ENCODE measurements at regions not wholly inside any gene's neighbourhood (a gene's known extent, or its start where the extent isn't known, plus 50 kb on each side); places are given as distances from the start of the nearest gene placed in this dataset.

DNA sequence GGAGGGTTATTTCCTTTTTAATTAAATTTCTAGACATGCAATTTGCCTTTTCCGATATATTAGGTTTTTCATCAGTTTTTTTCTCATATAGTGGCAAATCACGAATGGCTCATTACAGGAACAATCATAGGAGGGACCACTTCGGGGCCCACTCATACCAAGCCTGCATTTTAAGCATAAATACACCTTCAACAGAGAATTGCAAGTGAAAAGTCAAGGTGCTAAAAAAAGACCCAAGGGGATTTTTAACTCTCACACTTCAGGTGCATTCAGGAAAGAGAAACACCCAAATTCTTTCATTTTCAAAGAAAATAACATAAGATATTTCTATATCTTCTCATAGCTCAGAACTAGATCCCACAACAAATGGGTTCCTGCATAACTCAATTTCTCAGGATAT, 979.6 kb upstream of the NR2F2 start:
- no peak for DNase-seq (ENCODE audit: low spot score)
- Mint-ChIP-seq H3K27ac (no peak overlapping the region), H3K36me3 (no peaks in the 10 kb centered on the region), H3K27me3 (ENCODE audit: low read depth) (no peaks in the 10 kb centered on the region), H3K4me1 (peaks cover 17% of the 10 kb centered on the region), H3K4me3 (no peak overlapping the region), H3K9me3 (peaks cover 7% of the 10 kb centered on the region)
- TF ChIP-seq ZNF317 (CRISPR knock-in tag; IDR thresholded peaks at IDR 0.05; ENCODE audit: borderline replicate concordance, low read depth) (no peak), TCF7 (CRISPR knock-in tag; IDR thresholded peaks at IDR 0.05; ENCODE audit: low read depth) (no peak), FOXP1 (CRISPR knock-in tag; IDR thresholded peaks at IDR 0.05; ENCODE audit: borderline replicate concordance) (no peak), ESRRA (CRISPR knock-in tag; IDR thresholded peaks at IDR 0.05; ENCODE audit: borderline replicate concordance) (no peak), SOX15 (CRISPR knock-in tag; IDR thresholded peaks at IDR 0.05) (no peak), CBFB (CRISPR knock-in tag; IDR thresholded peaks at IDR 0.05; ENCODE audit: low read depth) (no peak), ZNF416 (CRISPR knock-in tag; IDR thresholded peaks at IDR 0.05) (no peak), TEAD1 (CRISPR knock-in tag; IDR thresholded peaks at IDR 0.05) (no peak), ATF1 (CRISPR knock-in tag; IDR thresholded peaks at IDR 0.05) (no peak), NR1H2 (CRISPR knock-in tag; IDR thresholded peaks at IDR 0.05) (no peak), NFE2L1 (CRISPR knock-in tag; IDR thresholded peaks at IDR 0.05) (no peak), RORB (CRISPR knock-in tag; IDR thresholded peaks at IDR 0.05) (no peak), GABPB1 (CRISPR knock-in tag; IDR thresholded peaks at IDR 0.05) (no peak), IRF2 (CRISPR knock-in tag; IDR thresholded peaks at IDR 0.05; ENCODE audit: borderline replicate concordance, low read depth) (no peak), ZNF671 (CRISPR knock-in tag; IDR thresholded peaks at IDR 0.05) (no peak)
- TF ChIP-seq, protein P1, sequence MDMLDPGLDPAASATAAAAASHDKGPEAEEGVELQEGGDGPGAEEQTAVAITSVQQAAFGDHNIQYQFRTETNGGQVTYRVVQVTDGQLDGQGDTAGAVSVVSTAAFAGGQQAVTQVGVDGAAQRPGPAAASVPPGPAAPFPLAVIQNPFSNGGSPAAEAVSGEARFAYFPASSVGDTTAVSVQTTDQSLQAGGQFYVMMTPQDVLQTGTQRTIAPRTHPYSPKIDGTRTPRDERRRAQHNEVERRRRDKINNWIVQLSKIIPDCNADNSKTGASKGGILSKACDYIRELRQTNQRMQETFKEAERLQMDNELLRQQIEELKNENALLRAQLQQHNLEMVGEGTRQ (CRISPR knock-in tag; IDR thresholded peaks at IDR 0.05): no peak
- TF ChIP-seq, protein P2, sequence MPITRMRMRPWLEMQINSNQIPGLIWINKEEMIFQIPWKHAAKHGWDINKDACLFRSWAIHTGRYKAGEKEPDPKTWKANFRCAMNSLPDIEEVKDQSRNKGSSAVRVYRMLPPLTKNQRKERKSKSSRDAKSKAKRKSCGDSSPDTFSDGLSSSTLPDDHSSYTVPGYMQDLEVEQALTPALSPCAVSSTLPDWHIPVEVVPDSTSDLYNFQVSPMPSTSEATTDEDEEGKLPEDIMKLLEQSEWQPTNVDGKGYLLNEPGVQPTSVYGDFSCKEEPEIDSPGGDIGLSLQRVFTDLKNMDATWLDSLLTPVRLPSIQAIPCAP (CRISPR knock-in tag; IDR thresholded peaks at IDR 0.05): no peak
- TF ChIP-seq, protein P3, sequence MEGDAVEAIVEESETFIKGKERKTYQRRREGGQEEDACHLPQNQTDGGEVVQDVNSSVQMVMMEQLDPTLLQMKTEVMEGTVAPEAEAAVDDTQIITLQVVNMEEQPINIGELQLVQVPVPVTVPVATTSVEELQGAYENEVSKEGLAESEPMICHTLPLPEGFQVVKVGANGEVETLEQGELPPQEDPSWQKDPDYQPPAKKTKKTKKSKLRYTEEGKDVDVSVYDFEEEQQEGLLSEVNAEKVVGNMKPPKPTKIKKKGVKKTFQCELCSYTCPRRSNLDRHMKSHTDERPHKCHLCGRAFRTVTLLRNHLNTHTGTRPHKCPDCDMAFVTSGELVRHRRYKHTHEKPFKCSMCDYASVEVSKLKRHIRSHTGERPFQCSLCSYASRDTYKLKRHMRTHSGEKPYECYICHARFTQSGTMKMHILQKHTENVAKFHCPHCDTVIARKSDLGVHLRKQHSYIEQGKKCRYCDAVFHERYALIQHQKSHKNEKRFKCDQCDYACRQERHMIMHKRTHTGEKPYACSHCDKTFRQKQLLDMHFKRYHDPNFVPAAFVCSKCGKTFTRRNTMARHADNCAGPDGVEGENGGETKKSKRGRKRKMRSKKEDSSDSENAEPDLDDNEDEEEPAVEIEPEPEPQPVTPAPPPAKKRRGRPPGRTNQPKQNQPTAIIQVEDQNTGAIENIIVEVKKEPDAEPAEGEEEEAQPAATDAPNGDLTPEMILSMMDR (IDR thresholded peaks at IDR 0.05): no peak
- TF ChIP-seq, protein P4, sequence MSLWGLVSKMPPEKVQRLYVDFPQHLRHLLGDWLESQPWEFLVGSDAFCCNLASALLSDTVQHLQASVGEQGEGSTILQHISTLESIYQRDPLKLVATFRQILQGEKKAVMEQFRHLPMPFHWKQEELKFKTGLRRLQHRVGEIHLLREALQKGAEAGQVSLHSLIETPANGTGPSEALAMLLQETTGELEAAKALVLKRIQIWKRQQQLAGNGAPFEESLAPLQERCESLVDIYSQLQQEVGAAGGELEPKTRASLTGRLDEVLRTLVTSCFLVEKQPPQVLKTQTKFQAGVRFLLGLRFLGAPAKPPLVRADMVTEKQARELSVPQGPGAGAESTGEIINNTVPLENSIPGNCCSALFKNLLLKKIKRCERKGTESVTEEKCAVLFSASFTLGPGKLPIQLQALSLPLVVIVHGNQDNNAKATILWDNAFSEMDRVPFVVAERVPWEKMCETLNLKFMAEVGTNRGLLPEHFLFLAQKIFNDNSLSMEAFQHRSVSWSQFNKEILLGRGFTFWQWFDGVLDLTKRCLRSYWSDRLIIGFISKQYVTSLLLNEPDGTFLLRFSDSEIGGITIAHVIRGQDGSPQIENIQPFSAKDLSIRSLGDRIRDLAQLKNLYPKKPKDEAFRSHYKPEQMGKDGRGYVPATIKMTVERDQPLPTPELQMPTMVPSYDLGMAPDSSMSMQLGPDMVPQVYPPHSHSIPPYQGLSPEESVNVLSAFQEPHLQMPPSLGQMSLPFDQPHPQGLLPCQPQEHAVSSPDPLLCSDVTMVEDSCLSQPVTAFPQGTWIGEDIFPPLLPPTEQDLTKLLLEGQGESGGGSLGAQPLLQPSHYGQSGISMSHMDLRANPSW (CRISPR knock-in tag; conservative IDR thresholded peaks at IDR 0.05; ENCODE audit: low read depth): no peak
- TF ChIP-seq, protein P5, sequence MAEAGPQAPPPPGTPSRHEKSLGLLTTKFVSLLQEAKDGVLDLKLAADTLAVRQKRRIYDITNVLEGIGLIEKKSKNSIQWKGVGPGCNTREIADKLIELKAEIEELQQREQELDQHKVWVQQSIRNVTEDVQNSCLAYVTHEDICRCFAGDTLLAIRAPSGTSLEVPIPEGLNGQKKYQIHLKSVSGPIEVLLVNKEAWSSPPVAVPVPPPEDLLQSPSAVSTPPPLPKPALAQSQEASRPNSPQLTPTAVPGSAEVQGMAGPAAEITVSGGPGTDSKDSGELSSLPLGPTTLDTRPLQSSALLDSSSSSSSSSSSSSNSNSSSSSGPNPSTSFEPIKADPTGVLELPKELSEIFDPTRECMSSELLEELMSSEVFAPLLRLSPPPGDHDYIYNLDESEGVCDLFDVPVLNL (CRISPR knock-in tag; IDR thresholded peaks at IDR 0.05; ENCODE audit: borderline replicate concordance, low read depth): no peak
- ChIA-PET CTCF (no interaction called here), POLR2A (no interaction called here)
- ATAC-seq: no peak

DNA sequence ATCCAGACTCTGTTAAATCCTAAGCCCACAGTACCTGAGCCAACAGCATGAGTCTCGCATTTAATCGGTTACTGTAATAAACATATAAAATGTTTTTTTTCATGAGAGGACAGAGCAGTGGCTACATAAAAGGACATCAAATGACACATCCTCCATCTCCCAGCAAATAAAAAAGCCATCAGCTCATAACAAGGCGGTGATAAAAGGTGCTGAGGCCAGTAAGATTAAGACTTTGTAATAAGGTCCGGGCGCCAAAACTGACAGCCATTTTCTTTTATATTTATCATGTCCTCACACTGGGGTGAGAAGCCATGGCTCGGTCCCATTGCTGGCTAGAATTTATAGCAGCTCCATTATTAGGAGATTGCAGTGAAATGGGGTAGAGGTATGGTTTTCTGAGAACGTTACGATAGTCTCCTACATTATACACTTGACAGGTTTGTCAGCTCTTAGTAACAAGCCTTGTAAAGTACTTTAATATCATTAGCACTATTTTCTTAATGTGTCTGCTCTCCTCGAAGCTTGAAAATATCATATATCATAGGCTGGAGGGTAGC, 977.8 kb upstream of the NR2F2 start:
- no peak for ATAC-seq
- H3K27me3 Mint-ChIP-seq (ENCODE audit: low read depth): no peaks in the 10 kb centered on the region
- no peak for TF ChIP-seq OVOL2 (CRISPR knock-in tag; IDR thresholded peaks at IDR 0.05; ENCODE audit: borderline replicate concordance)
- no peak for TF ChIP-seq NFATC4 (CRISPR knock-in tag; IDR thresholded peaks at IDR 0.05)
- no peak for TF ChIP-seq RORB (CRISPR knock-in tag; IDR thresholded peaks at IDR 0.05)
- TF ChIP-seq ESRRA (CRISPR knock-in tag; IDR thresholded peaks at IDR 0.05; ENCODE audit: borderline replicate concordance): no peak
- no peak for TF ChIP-seq ZNF121 (CRISPR knock-in tag; IDR thresholded peaks at IDR 0.05)
- TF ChIP-seq, protein P2 (CRISPR knock-in tag; IDR thresholded peaks at IDR 0.05): no peak
- no peak for TF ChIP-seq FOXJ3 (CRISPR knock-in tag; IDR thresholded peaks at IDR 0.05; ENCODE audit: borderline replicate concordance)
- TF ChIP-seq, protein P6, sequence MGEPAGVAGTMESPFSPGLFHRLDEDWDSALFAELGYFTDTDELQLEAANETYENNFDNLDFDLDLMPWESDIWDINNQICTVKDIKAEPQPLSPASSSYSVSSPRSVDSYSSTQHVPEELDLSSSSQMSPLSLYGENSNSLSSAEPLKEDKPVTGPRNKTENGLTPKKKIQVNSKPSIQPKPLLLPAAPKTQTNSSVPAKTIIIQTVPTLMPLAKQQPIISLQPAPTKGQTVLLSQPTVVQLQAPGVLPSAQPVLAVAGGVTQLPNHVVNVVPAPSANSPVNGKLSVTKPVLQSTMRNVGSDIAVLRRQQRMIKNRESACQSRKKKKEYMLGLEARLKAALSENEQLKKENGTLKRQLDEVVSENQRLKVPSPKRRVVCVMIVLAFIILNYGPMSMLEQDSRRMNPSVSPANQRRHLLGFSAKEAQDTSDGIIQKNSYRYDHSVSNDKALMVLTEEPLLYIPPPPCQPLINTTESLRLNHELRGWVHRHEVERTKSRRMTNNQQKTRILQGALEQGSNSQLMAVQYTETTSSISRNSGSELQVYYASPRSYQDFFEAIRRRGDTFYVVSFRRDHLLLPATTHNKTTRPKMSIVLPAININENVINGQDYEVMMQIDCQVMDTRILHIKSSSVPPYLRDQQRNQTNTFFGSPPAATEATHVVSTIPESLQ (CRISPR knock-in tag; IDR thresholded peaks at IDR 0.05): no peak

More for the DNA sequence above, 977.8 kb upstream of the NR2F2 start:
- Mint-ChIP-seq H3K36me3 (no peaks in the 10 kb centered on the region), H3K4me1 (peaks cover 17% of the 10 kb centered on the region), H3K9me3 (peaks cover 13% of the 10 kb centered on the region), H3K27ac (no peak overlapping the region), H3K4me3 (no peak overlapping the region)
- POLR2A ChIA-PET: no interaction called here
- no peak for DNase-seq (ENCODE audit: low spot score)
- CTCF ChIA-PET: no interaction called here
